Gastrocnemius medialis (tissue), 4 donors: ENCODE measurements at regions not wholly inside any gene's neighbourhood (a gene's known extent, or its start where the extent isn't known, plus 50 kb on each side); places are given as distances from the start of the nearest gene placed in this dataset.

ENCODE experiments used
- ATAC-seq, 2 donors: fragments of 150-250 bp; one replicate each; pipeline ENCODE4 v1.9.1; 2016
- DNase-seq, 2 donors: peaks; one replicate each; pipeline ENCODE4 v3.0.0-alpha.2; 2019
- H3K27ac ChIP-seq, 4 donors: fragments of 200-600 bp; sonication (generic); 1 replicate in 1 of 4; 2 replicates in 3 of 4; pipeline ENCODE4 v1.5.1; 2016 to 2018; ENCODE audit warnings: mild to moderate bottlenecking in 2 of 4, moderate library complexity in 1 of 4
- H3K27me3 ChIP-seq, 3 donors: fragments of 200-600 bp; sonication (generic) in 2 of 3; 1 replicate in 1 of 3; 2 replicates in 2 of 3; pipeline versions ENCODE4 v1.5.1 to v1.6.0; 2016 to 2019; ENCODE audit warnings: mild to moderate bottlenecking in 1 of 3, moderate library complexity in 1 of 3
- H3K36me3 ChIP-seq, 2 donors: fragments of 200-600 bp; sonication (generic) in 1 of 2; one replicate each; pipeline ENCODE4 v1.5.1; 2017 to 2018
- H3K4me1 ChIP-seq, 2 donors: fragments of 200-600 bp; sonication (generic) in 1 of 2; one replicate each; pipeline ENCODE4 v1.5.1; 2016 to 2017; ENCODE audit warnings: mild to moderate bottlenecking in 2 of 2
- H3K4me3 ChIP-seq, 4 donors: fragments of 200-600 bp; sonication (generic) in 3 of 4; 1 replicate in 1 of 4; 2 replicates in 3 of 4; pipeline ENCODE4 v1.5.1; 2016 to 2019; ENCODE audit warnings: mild to moderate bottlenecking in 2 of 4
- H3K9me3 ChIP-seq, 3 donors: fragments of 200-600 bp; sonication (generic) in 2 of 3; 1 replicate in 1 of 3; 2 replicates in 2 of 3; pipeline ENCODE4 v1.5.1; 2016 to 2019
- POLR2A ChIP-seq, 2 donors: fragments of 450-650 bp; IDR thresholded peaks; one replicate each; pipeline ENCODE4 v1.6.1; 2017; ENCODE audit warnings: antibody characterized with exemption in 2 of 2, mild to moderate bottlenecking in 2 of 2, moderate library complexity in 2 of 2
- in situ Hi-C, 4 donors: fragments of 200-750 bp; cut with MboI; loops; one replicate each; pipeline versions ENCODE4 v1.15.0 to v1.8.0; 2017; ENCODE audit warnings: low sequenced_read_pairs in 4 of 4
- intact Hi-C: fragments of 100-400 bp; cut with DNase I; formaldehyde crosslinking; loops from one replicate; pipeline ENCODE4 v1.15.1; 2023; ENCODE audit warnings: low total_unique reads
- TF ChIP-seq, protein P1 (sequence below), 5 experiments: fragments of 450-650 bp in 3 of 5; fragments of 200-600 bp in 2 of 5; sonication (generic) in 2 of 5; IDR thresholded peaks in 4 of 5; conservative IDR thresholded peaks in 1 of 5; 1 replicate in 4 of 5; 2 replicates in 1 of 5; pipeline ENCODE4 v1.5.1; 2016 to 2019; ENCODE audit warnings: antibody characterized with exemption in 5 of 5, mild to moderate bottlenecking in 3 of 5, moderate library complexity in 3 of 5

DNA sequence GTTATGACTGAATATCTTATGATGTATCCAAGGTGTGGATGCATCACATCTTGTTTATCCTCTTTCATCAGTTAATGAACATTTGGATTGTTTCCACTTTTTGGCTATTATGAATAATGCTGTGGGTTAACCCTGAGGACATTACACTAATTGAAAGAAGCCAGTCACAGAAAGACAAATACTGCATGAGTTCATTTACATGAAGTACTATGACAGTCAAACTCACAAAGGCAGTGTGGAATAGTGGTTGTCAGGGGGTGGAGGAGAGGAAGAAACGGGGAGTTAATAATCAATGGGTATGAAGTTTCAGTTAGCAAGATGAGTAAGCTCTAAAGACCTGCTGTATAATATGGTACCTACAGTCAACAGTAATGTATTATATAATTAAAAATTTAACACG lies 409.4 kb upstream of the CTNND2 start:
- in situ Hi-C loops (no loop called here), intact Hi-C loops (no loop called here)
- Histone ChIP-seq H3K4me1 (no peaks in the 10 kb centered on the region), H3K4me3 (no peak overlapping the region), H3K36me3 (no peaks in the 10 kb centered on the region), H3K27ac (no peak overlapping the region), H3K27me3 (no peaks in the 10 kb centered on the region), H3K9me3 (no peaks in the 10 kb centered on the region)
- ATAC-seq = no peak
- no peak for TF ChIP-seq POLR2A (IDR thresholded peaks at IDR 0.05)
- TF ChIP-seq, protein P1, sequence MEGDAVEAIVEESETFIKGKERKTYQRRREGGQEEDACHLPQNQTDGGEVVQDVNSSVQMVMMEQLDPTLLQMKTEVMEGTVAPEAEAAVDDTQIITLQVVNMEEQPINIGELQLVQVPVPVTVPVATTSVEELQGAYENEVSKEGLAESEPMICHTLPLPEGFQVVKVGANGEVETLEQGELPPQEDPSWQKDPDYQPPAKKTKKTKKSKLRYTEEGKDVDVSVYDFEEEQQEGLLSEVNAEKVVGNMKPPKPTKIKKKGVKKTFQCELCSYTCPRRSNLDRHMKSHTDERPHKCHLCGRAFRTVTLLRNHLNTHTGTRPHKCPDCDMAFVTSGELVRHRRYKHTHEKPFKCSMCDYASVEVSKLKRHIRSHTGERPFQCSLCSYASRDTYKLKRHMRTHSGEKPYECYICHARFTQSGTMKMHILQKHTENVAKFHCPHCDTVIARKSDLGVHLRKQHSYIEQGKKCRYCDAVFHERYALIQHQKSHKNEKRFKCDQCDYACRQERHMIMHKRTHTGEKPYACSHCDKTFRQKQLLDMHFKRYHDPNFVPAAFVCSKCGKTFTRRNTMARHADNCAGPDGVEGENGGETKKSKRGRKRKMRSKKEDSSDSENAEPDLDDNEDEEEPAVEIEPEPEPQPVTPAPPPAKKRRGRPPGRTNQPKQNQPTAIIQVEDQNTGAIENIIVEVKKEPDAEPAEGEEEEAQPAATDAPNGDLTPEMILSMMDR (IDR thresholded peaks at IDR 0.05 in 4 of 5, conservative IDR thresholded peaks at IDR 0.05 in 1 of 5) = no peak
- DNase-seq = no peak

DNA sequence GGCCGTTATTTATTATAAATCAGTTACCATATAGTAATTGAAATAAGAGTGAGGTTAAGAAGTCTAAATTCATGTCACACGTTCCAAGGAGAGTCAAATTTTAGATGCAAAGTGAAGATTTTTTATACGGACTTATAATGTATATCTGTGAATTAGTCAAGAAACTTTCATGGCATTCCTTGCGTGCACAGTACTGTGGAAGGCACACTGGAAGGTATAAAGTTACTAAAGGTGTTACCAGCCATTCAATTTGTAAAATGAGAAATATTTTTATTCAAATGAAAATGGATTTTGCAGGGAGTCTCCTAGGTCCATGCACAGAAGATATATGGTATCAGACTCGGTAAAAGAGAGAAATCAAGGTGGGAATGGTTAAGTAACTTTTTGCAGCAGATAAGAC lies 408.1 kb upstream of the CTNND2 start:
- ATAC-seq = no peak
- in situ Hi-C loops (no loop called here), intact Hi-C loops (no loop called here)
- Histone ChIP-seq H3K27ac (no peak overlapping the region), H3K9me3 (no peaks in the 10 kb centered on the region), H3K4me1 (no peaks in the 10 kb centered on the region), H3K4me3 (no peak overlapping the region), H3K27me3 (no peaks in the 10 kb centered on the region), H3K36me3 (no peaks in the 10 kb centered on the region)
- no peak for TF ChIP-seq POLR2A (IDR thresholded peaks at IDR 0.05)
- TF ChIP-seq, protein P1 (IDR thresholded peaks at IDR 0.05 in 4 of 5, conservative IDR thresholded peaks at IDR 0.05 in 1 of 5) = no peak
- DNase-seq = no peak

DNA sequence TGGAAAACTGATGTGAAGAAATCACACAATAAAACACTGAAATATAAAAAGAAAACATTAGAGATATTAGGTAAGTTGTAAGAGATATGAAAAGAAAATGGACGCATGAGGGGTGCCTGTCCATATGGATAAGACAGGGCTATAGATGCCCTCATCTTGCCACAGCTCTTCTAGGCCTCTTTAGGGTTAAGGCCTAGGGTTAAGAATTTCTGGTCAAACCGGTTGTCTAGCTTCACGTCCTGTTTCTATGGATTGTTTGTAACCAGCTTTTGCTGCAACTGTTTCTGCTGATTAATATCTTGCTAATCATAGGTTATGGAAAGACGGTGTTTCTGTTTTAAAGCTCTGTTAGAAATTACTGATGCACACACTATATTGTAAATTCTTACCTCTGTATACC lies 389.9 kb upstream of the CTNND2 start:
- Histone ChIP-seq H3K4me1 (no peaks in the 10 kb centered on the region), H3K27ac (no peak overlapping the region), H3K9me3 (no peaks in the 10 kb centered on the region), H3K4me3 (no peak overlapping the region), H3K36me3 (no peaks in the 10 kb centered on the region), H3K27me3 (no peaks in the 10 kb centered on the region)
- DNase-seq (no peak), ATAC-seq (no peak)
- intact Hi-C loops (no loop called here), in situ Hi-C loops (no loop called here)
- TF ChIP-seq POLR2A (IDR thresholded peaks at IDR 0.05) = no peak
- TF ChIP-seq, protein P1 (IDR thresholded peaks at IDR 0.05 in 4 of 5, conservative IDR thresholded peaks at IDR 0.05 in 1 of 5) = no peak

DNA sequence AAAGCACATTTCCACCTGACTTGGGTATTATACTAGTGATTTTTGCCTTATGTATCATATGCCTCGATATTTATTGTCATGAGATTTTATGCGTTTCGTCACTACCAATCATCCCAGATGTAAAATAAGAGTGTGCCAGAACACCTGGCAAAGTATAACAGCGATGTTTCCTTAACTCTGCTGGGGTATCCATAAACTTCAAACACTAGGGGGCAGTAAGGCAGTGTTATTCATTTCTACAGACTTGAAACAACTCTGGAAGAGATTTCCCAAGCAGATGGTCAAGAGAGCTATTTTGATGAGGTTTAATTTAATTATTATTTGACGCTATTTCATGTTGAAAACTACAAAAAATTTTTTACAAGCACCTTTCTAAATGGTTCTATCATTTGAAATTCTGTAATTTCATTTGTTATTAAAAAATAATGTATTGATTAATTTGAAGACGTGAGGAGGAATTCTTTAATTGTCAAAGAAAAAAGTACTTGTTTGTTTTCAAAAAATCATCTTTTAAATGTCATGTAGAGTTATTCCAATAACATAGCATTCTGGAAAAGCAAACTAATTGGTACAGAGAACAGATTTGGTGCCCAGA lies 388.5 kb upstream of the CTNND2 start:
- no peaks in the 10 kb centered on the region for H3K36me3 ChIP-seq
- no peaks in the 10 kb centered on the region for H3K27me3 ChIP-seq
- H3K4me3 ChIP-seq = no peak overlapping the region
- no peak for DNase-seq
- in situ Hi-C loops (no loop called here), intact Hi-C loops (no loop called here)
- H3K27ac ChIP-seq = no peak overlapping the region
- TF ChIP-seq, protein P1 (IDR thresholded peaks at IDR 0.05 in 4 of 5, conservative IDR thresholded peaks at IDR 0.05 in 1 of 5) = peak in 1 of 5 experiments; percentile 15
- TF ChIP-seq POLR2A (IDR thresholded peaks at IDR 0.05) = no peak
- H3K4me1 ChIP-seq = no peaks in the 10 kb centered on the region
- ATAC-seq = no peak
- no peaks in the 10 kb centered on the region for H3K9me3 ChIP-seq

DNA sequence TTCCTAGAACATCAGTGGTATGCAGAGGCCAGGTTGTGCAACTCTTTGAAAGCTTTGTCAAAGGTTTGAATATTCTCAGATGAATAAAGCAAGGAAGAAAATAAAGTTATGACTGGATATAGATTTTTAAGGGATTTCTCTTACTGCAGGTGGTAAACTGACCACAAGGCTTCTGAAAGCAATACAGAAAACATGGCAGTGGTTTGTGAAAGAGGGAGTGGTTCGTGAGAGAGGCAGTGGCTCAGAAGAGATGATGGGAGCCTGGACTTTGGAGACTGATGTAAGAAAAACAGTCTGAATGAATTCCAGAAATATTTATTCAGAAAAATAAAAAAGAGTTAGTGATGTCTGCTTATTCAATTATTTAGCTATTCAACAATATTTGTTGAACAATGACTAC lies 380.4 kb upstream of the CTNND2 start:
- DNase-seq (no peak), ATAC-seq (no peak)
- Histone ChIP-seq H3K36me3 (no peaks in the 10 kb centered on the region), H3K4me1 (no peaks in the 10 kb centered on the region), H3K9me3 (no peaks in the 10 kb centered on the region), H3K27ac (no peak overlapping the region), H3K4me3 (no peak overlapping the region), H3K27me3 (no peaks in the 10 kb centered on the region)
- intact Hi-C loops = no loop called here
- in situ Hi-C loops = no loop called here
- TF ChIP-seq POLR2A (IDR thresholded peaks at IDR 0.05) = no peak
- TF ChIP-seq, protein P1 (IDR thresholded peaks at IDR 0.05 in 4 of 5, conservative IDR thresholded peaks at IDR 0.05 in 1 of 5) = no peak
